ENCODE measurements at regions not wholly inside any gene's neighbourhood (a gene's known extent, or its start where the extent isn't known, plus 50 kb on each side); places are given as distances from the start of the nearest gene placed in this dataset.

- H3K79me2 ChIP-seq (ENCODE audit: control insufficient read depth, insufficient read depth, low read length): no peaks in the 10 kb centered on the region
- Mint-ChIP-seq H3K4me3 (no peak overlapping the region), H3K4me1 (no peaks in the 10 kb centered on the region), H3K9me3 (ENCODE audit: insufficient read depth) (no peaks in the 10 kb centered on the region), H3K27me3 (no peaks in the 10 kb centered on the region), H3K27ac (no peak overlapping the region)
- H3K4me1 ChIP-seq (ENCODE audit: control insufficient read depth in 2 of 2, insufficient read depth in 2 of 2, low read length in 2 of 2): no peaks in the 10 kb centered on the region
- H4K20me1 ChIP-seq (ENCODE audit: control insufficient read depth, insufficient read depth, low read length, poor library complexity, severe bottlenecking): no peaks in the 10 kb centered on the region
- TF ChIP-seq, protein P1, sequence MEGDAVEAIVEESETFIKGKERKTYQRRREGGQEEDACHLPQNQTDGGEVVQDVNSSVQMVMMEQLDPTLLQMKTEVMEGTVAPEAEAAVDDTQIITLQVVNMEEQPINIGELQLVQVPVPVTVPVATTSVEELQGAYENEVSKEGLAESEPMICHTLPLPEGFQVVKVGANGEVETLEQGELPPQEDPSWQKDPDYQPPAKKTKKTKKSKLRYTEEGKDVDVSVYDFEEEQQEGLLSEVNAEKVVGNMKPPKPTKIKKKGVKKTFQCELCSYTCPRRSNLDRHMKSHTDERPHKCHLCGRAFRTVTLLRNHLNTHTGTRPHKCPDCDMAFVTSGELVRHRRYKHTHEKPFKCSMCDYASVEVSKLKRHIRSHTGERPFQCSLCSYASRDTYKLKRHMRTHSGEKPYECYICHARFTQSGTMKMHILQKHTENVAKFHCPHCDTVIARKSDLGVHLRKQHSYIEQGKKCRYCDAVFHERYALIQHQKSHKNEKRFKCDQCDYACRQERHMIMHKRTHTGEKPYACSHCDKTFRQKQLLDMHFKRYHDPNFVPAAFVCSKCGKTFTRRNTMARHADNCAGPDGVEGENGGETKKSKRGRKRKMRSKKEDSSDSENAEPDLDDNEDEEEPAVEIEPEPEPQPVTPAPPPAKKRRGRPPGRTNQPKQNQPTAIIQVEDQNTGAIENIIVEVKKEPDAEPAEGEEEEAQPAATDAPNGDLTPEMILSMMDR (IDR thresholded peaks at IDR 0.05): no peak
- no peak for TF ChIP-seq EZH2 (IDR thresholded peaks at IDR 0.05; ENCODE audit: borderline replicate concordance, insufficient read depth, low read depth, low read length, poor library complexity, severe bottlenecking)
- no peak overlapping the region for H3K27ac ChIP-seq (ENCODE audit: low read length in 2 of 2)
- CTCF ChIA-PET: no interaction called here
- H3K9ac ChIP-seq (ENCODE audit: low read length): no peak overlapping the region
- no peak overlapping the region for H3K4me2 ChIP-seq (replicated peaks; ENCODE audit: low read depth, low read length, poor library complexity, severe bottlenecking)
- peaks cover 0 to 2% (median 0%) of the 10 kb centered on the region in 4 experiments for H3K27me3 ChIP-seq (replicated peaks in 1 of 4; ENCODE audit: control extremely low read depth in 1 of 4, control insufficient read depth in 3 of 4, insufficient read depth in 4 of 4, low read length in 3 of 4)
- POLR2A ChIA-PET: no interaction called here
- no peaks in the 10 kb centered on the region for H3K36me3 ChIP-seq (replicated peaks in 1 of 2; ENCODE audit: control extremely low read depth in 1 of 2, control insufficient read depth in 1 of 2, extremely low read depth in 1 of 2, insufficient read depth in 2 of 2, low read length in 1 of 2)
- intact Hi-C loops (cut with micrococcal nuclease): no loop called here
- H3K4me3 ChIP-seq (ENCODE audit: control extremely low read depth in 1 of 5, extremely low read depth in 1 of 5, insufficient read depth in 1 of 5, low read depth in 2 of 5, low read length in 4 of 5): no peak overlapping the region
- 91% methylated on average over 1 of the region's 1 CpG for WGBS (ENCODE audit: insufficient coverage)
- H3K9me3 ChIP-seq (ENCODE audit: control extremely low read depth in 1 of 3, control insufficient read depth in 2 of 3, insufficient read depth in 1 of 3, low read length in 2 of 3): no peaks in the 10 kb centered on the region
- ATAC-seq (ENCODE audit: low read depth): no peak
- no peak overlapping the region for H2AFZ ChIP-seq (ENCODE audit: insufficient read depth, low read depth, low read length, poor library complexity, severe bottlenecking)
- no peak for DNase-seq
Measured at GRCh38 chr9:107730666-107731065, 241.1 kb upstream of the KLF4 start.

- Histone ChIP-seq H3K27me3 (replicated peaks in 1 of 4; ENCODE audit: control extremely low read depth in 1 of 4, control insufficient read depth in 3 of 4, insufficient read depth in 4 of 4, low read length in 3 of 4) (peaks cover 0 to 2% (median 0%) of the 10 kb centered on the region in 4 experiments), H3K4me2 (replicated peaks; ENCODE audit: low read depth, low read length, poor library complexity, severe bottlenecking) (no peak overlapping the region), H3K9ac (ENCODE audit: low read length) (no peak overlapping the region), H3K36me3 (replicated peaks in 1 of 2; ENCODE audit: control extremely low read depth in 1 of 2, control insufficient read depth in 1 of 2, extremely low read depth in 1 of 2, insufficient read depth in 2 of 2, low read length in 1 of 2) (no peaks in the 10 kb centered on the region), H3K9me3 (ENCODE audit: control extremely low read depth in 1 of 3, control insufficient read depth in 2 of 3, insufficient read depth in 1 of 3, low read length in 2 of 3) (no peaks in the 10 kb centered on the region), H3K4me3 (ENCODE audit: control extremely low read depth in 1 of 5, extremely low read depth in 1 of 5, insufficient read depth in 1 of 5, low read depth in 2 of 5, low read length in 4 of 5) (no peak overlapping the region), H3K79me2 (ENCODE audit: control insufficient read depth, insufficient read depth, low read length) (no peaks in the 10 kb centered on the region), H4K20me1 (ENCODE audit: control insufficient read depth, insufficient read depth, low read length, poor library complexity, severe bottlenecking) (no peaks in the 10 kb centered on the region), H3K4me1 (ENCODE audit: control insufficient read depth in 2 of 2, insufficient read depth in 2 of 2, low read length in 2 of 2) (no peaks in the 10 kb centered on the region), H2AFZ (ENCODE audit: insufficient read depth, low read depth, low read length, poor library complexity, severe bottlenecking) (no peak overlapping the region), H3K27ac (ENCODE audit: low read length in 2 of 2) (no peak overlapping the region)
- ATAC-seq (ENCODE audit: low read depth) (no peak), DNase-seq (no peak)
- Mint-ChIP-seq H3K27ac (no peak overlapping the region), H3K4me1 (no peaks in the 10 kb centered on the region), H3K27me3 (peaks cover 5% of the 10 kb centered on the region), H3K9me3 (ENCODE audit: insufficient read depth) (peaks cover 2% of the 10 kb centered on the region), H3K4me3 (no peak overlapping the region)
- intact Hi-C loops (cut with micrococcal nuclease): no loop called here
- WGBS (ENCODE audit: insufficient coverage): 94% methylated on average over 3 of the region's 5 CpGs
- ChIA-PET CTCF (no interaction called here), POLR2A (no interaction called here)
- TF ChIP-seq, protein P1 (IDR thresholded peaks at IDR 0.05): no peak
- no peak for TF ChIP-seq EZH2 (IDR thresholded peaks at IDR 0.05; ENCODE audit: borderline replicate concordance, insufficient read depth, low read depth, low read length, poor library complexity, severe bottlenecking)
Measured at GRCh38 chr9:107727086-107727780, 237.7 kb upstream of the KLF4 start.

Data from B cell (primary cell).